Heart left ventricle (tissue), 16 donors: ENCODE measurements at regions not wholly inside any gene's neighbourhood (a gene's known extent, or its start where the extent isn't known, plus 50 kb on each side); places are given as distances from the start of the nearest gene placed in this dataset.

Experiments used
- ATAC-seq, 4 donors: fragments of 200-7000 bp; cut with Tn5 transposase; one replicate each; pipeline ENCODE4 v1.9.1; 2020 to 2022; ENCODE audit warnings: moderate library complexity in 4 of 4, mild to moderate bottlenecking in 3 of 4, moderate number of reproducible peaks in 1 of 4
- DNase-seq, 5 donors: peaks; one replicate each; pipeline ENCODE4 v3.0.0-alpha.2; 2020
- H3K27ac ChIP-seq, 12 donors: fragments of 200-600 bp; sonication (generic) in 4 of 12; one replicate each; pipeline versions ENCODE4 v1.5.0 to v1.8.0; 2016 to 2022; ENCODE audit warnings: mild to moderate bottlenecking in 2 of 12
- H3K27me3 ChIP-seq, 9 donors: fragments of 200-600 bp; sonication (generic) in 2 of 9; one replicate each; pipeline versions ENCODE4 v1.5.1 to v1.8.0; 2016 to 2022; ENCODE audit warnings: mild to moderate bottlenecking in 3 of 9
- H3K36me3 ChIP-seq, 9 donors: fragments of 200-600 bp; sonication (generic) in 2 of 9; one replicate each; pipeline versions ENCODE4 v1.5.0 to v1.8.0; 2018 to 2022; ENCODE audit warnings: mild to moderate bottlenecking in 2 of 9
- H3K4me1 ChIP-seq, 12 donors: fragments of 200-600 bp; sonication (generic) in 4 of 12; one replicate each; pipeline versions ENCODE4 v1.5.0 to v1.8.0; 2016 to 2022; ENCODE audit warnings: mild to moderate bottlenecking in 3 of 12
- H3K4me3 ChIP-seq, 12 donors: fragments of 200-600 bp; sonication (generic) in 4 of 12; one replicate each; pipeline versions ENCODE4 v1.5.0 to v1.8.0; 2017 to 2022; ENCODE audit warnings: mild to moderate bottlenecking in 9 of 12, moderate library complexity in 4 of 12
- H3K9me3 ChIP-seq, 12 donors: fragments of 200-600 bp; sonication (generic) in 4 of 12; one replicate each; pipeline versions ENCODE4 v1.5.0 to v1.8.0; 2016 to 2022; ENCODE audit warnings: mild to moderate bottlenecking in 1 of 12
- CTCF ChIP-seq, 12 donors: fragments of 200-600 bp; sonication (generic) in 4 of 12; IDR thresholded peaks; one replicate each; pipeline versions ENCODE4 v1.5.0 to v1.8.0; 2018 to 2022; ENCODE audit warnings: antibody characterized with exemption in 12 of 12, mild to moderate bottlenecking in 5 of 12
- POLR2A ChIP-seq, 2 donors: fragments of 450-650 bp; IDR thresholded peaks; one replicate each; pipeline ENCODE4 v1.6.1; 2017; ENCODE audit warnings: antibody characterized with exemption in 2 of 2, mild to moderate bottlenecking in 2 of 2, moderate library complexity in 2 of 2
- WGBS, 4 donors: extraction: QIAGEN DNeasy Blood & Tissue Kit in 2 of 4; methylation state at CpG; one replicate each; pipeline versions ENCODE4 v1.1.5 to v1.1.7; 2013 to 2018; 5-methylcytosine and 5-hydroxymethylcytosine counted together
- intact Hi-C, 10 donors: fragments of 100-400 bp; cut with DNase I; formaldehyde crosslinking; loops; one replicate each; pipeline versions ENCODE4 v1.11.1 to v1.14.2; 2022
- donor health status: ischemic (EF 13 %, LVEDD 7.1; RV severe dilation, severe dysfunction).
- donor health status: healthy with polysubstance abuse.
- donor health status: DM: no; HTN: yes; CAD: no.
- donor health status: DM: no; HTN: no; CAD: no.
- donor health status: ischemic (EF 25% LVEDD 6.9; RV normal size, moderate dysfunction).
- donor health status: ischemic (EF 25% LVEDD 5.7; RV mildly dilated, moderate dysfunction).
- donor health status: healthy.
- donor health status: DM: yes; HTN: yes; CAD: no.
- donor health status: ischemic (EF 35%, LVEDD 5.7; RV mildly dilated, moderate dysfunction).
- donor health status: nonischemic (EF 11% LVEDD 7.7; RV severe dilation, severe dysfunction).
- donor health status: DM: yes; HTN: yes; CAD: no.
- donor health status: PGD.
- donor health status: ischemic (EF 29% LVEDD 5.4; RV normal size, mild dysfunction).
- donor health status: nonischemic (EF 23%, LVEDD 6.1; RV moderate dilation, normal function).

- no peak overlapping the region for H3K27ac ChIP-seq
- ATAC-seq (no peak), DNase-seq (no peak)
- H3K27me3 ChIP-seq = no peaks in the 10 kb centered on the region
- WGBS, 4 donors = 58 to 74% (median 66%) methylated on average over 1 of the region's 1 CpG
- intact Hi-C loops = no loop called here
- H3K9me3 ChIP-seq = no peaks in the 10 kb centered on the region
- H3K4me3 ChIP-seq = no peak overlapping the region
- H3K36me3 ChIP-seq = no peaks in the 10 kb centered on the region
- no peaks in the 10 kb centered on the region for H3K4me1 ChIP-seq
- TF ChIP-seq CTCF (IDR thresholded peaks at IDR 0.05) (no peak), POLR2A (IDR thresholded peaks at IDR 0.05) (no peak)
Measured at GRCh38 chr7:21099432-21099831, 312.7 kb upstream of the SP8 start.

- DNase-seq (no peak), ATAC-seq (no peak)
- Histone ChIP-seq H3K9me3 (no peaks in the 10 kb centered on the region), H3K36me3 (no peaks in the 10 kb centered on the region), H3K4me3 (no peak overlapping the region), H3K27ac (no peak overlapping the region), H3K4me1 (no peaks in the 10 kb centered on the region), H3K27me3 (no peaks in the 10 kb centered on the region)
- TF ChIP-seq POLR2A (IDR thresholded peaks at IDR 0.05) (no peak), CTCF (IDR thresholded peaks at IDR 0.05) (no peak)
- intact Hi-C loops = loop anchor here in 1 of 10 donors (2.0 kb wide), 1 partner anchor 17 kb away; no protein-coding TSS in a partner anchor
Measured at GRCh38 chr7:21099955-21100354, 313.3 kb upstream of the SP8 start.

DNA sequence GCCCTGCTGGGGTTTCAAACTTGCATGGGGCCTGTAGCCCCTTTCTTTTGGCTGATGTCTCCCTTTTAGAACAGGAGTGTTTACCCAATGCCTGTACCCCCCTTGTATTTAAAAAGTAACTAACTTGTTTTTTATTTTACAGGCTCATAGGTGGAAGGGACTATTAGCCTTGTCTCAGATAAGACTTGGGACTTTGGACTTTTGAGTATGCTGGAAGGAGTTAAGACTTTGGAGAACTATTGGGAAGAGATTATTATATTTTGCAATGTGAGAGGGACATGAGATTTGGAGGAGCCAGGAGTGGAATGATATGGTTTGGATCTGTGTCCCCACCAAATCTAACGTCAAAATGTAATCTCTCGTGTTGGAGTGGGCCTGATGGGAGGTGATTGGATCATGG lies 314.9 kb upstream of the SP8 start:
- Histone ChIP-seq H3K27ac (no peak overlapping the region), H3K27me3 (no peaks in the 10 kb centered on the region), H3K4me3 (no peak overlapping the region), H3K36me3 (no peaks in the 10 kb centered on the region), H3K4me1 (no peaks in the 10 kb centered on the region), H3K9me3 (no peaks in the 10 kb centered on the region)
- ATAC-seq = no peak
- DNase-seq = no peak
- intact Hi-C loops = loop anchor here in 1 of 10 donors (2.0 kb wide), 1 partner anchor 19 kb away; no protein-coding TSS in a partner anchor
- no peak for TF ChIP-seq POLR2A (IDR thresholded peaks at IDR 0.05)
- TF ChIP-seq CTCF (IDR thresholded peaks at IDR 0.05) = no peak
- WGBS, 4 donors = 66 to 79% (median 73%) methylated on average over 2 of the region's 2 CpGs

DNA sequence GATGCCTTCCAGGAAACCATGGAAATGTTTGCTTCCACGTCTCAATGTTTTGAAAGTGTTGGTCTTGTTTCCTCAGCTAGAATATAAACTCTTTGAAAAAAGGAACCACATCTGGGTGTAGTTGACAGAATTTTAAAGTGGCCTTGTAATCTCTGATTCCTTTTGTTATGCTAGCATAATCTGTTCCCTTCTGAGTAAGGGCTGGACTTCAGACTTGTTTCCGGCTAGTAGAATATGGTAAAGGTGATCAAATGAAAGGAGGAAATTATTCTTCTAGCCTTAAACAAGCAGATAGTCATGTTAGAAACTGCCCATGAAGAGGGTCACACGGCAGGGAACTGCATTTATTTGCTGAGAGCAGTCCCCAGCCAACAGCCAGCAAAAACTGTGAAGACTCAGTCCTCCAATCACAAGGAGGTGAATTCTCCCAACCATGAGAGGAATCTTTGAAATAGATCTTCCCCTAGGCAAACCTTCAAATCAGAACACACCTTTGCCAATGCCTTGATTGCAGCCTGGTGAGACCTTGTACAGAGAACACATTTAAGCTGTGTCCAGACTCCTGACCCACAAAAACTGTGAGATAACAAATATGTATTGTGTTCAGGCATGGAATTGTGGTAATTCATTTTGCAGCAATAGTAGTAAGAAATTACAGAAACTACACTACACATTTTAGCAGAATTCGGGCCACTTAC lies 316.9 kb upstream of the SP8 start:
- intact Hi-C loops = no loop called here
- Histone ChIP-seq H3K27me3 (no peaks in the 10 kb centered on the region), H3K9me3 (no peaks in the 10 kb centered on the region), H3K27ac (no peak overlapping the region), H3K4me1 (peaks cover 0 to 1% (median 0%) of the 10 kb centered on the region in 12 donors), H3K36me3 (no peaks in the 10 kb centered on the region), H3K4me3 (no peak overlapping the region)
- TF ChIP-seq POLR2A (IDR thresholded peaks at IDR 0.05) (no peak), CTCF (IDR thresholded peaks at IDR 0.05) (no peak)
- ATAC-seq = no peak
- no peak for DNase-seq
- WGBS, 4 donors = 74 to 82% (median 80%) methylated on average over 4 of the region's 4 CpGs
